MM.1S (cell line): ENCODE measurements at regions not wholly inside any gene's neighbourhood (a gene's known extent, or its start where the extent isn't known, plus 50 kb on each side); places are given as distances from the start of the nearest gene placed in this dataset.

ENCODE experiments used
- CTCF ChIP-seq: fragments of 300-600 bp; sonication (generic); IDR thresholded peaks from 2 replicates; pipeline ENCODE4 v1.5.1; 2016; ENCODE audit warnings: antibody characterized with exemption, low read length, mixed read lengths
- EZH2 ChIP-seq: fragments of 300-600 bp; sonication (generic); optimal IDR thresholded peaks from 2 replicates; pipeline ENCODE3; 2017; ENCODE audit warnings: low read depth, mild to moderate bottlenecking, antibody characterized with exemption, low read length, mixed read lengths
- EZH2phosphoT487 ChIP-seq: fragments of 300-600 bp; sonication (generic); IDR thresholded peaks from 2 replicates; pipeline ENCODE4 v1.6.1; 2018; ENCODE audit warnings: antibody characterized with exemption, low read length

DNA sequence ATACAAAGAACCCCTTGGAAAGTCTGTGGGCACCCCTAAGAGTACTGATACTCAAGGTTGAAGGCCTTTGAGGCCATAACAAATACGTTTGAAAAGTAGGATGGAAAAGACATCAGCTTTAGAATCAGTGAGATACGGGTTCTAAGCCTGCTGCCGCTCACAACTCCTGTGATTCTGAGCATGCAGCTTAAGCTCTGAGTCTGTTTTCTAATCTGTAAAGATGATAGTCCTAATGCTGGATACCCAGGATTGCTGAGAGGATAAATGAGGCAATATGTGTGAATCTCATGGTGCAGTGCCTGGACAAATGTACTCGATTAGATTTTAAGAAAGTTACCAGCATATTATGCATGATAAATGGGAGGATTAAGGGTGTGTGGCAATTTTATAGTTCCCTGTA lies 321.0 kb upstream of the HSF2 start:
- TF ChIP-seq EZH2phosphoT487 (no peak), CTCF (no peak), EZH2 (no peak)
